Renal pelvis (tissue), 1 donor: ENCODE measurements at regions not wholly inside any gene's neighbourhood (a gene's known extent, or its start where the extent isn't known, plus 50 kb on each side); places are given as distances from the start of the nearest gene placed in this dataset.

Experiments used
- DNase-seq: peaks from one replicate; pipeline ENCODE4 v3.0.0-alpha.2; 2013

DNA sequence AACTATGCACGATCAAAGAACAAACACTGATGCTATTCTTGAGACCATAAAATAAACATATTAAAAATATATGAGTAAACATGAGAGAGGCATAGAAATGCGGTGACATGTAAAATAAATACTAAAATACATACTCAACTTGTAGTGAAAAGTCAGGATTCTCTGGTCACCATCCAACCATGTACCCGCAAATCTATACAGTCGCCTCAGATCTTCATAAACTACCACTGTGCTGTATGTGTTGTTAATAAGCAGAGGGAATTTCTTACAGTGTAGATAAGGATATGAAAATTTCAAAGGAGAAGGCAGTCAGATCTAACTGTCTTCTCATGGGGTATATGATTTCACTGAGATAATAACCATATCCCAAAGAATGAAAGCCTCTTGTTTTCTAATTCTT, 67.8 kb upstream of the FAM47B start:
- DNase-seq = no peak

DNA sequence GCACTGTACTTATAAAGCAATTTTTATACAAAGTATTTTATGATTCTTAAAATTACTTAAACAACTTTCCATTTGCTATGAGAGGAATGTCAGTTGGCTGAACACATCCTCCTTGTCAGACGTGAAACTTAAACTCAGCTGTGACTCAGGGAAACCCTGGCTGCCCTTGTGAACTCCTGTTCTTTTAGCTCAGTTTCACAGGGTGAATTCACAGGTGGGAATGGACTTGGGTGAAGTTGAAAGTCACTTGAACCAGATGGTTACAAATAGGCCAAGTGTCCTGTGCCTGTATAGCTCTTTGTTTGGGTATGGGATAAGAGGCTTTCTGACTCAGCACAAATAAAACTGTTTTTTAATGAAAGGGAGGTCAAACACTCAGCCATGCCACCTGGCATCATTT, 67.4 kb upstream of the FAM47B start:
- peak; percentile 0 for DNase-seq

DNA sequence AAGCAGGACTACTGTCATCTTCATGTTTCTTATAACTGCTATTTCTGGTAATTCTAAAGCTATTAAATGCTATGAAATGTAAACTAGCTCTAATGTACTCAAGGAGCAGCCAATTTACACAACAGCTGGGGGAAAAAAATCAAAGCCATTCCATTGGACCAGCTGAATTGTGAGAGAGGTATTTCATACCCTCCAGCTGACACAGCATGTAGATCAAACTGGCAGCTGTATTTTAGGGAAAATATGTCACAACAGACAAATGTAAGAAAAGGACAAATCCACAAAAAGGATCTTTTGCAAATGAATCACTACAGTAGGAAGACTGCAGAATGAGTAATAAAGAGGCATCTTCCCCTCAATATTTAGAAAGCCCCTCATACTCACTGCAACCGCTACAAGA, 65.2 kb upstream of the FAM47B start:
- no peak for DNase-seq

DNA sequence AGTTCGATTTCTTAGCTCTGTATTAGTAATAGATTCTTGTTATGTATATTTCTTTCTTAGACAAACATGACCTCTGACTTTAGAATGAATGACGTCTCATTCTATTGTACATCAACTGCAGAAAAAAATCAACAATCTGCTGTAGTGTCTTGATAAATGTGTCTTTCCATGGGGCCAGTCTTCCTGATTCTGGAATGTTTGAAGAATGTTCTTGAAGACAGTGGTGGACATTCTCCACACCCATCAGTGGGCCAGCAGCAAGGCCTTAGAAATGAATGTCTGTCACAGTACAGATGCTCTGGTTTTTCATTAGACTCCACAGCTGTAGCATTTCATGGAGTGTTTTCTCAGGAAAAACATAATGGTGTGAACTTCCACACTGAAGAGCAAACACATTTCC, 63.2 kb upstream of the FAM47B start:
- no peak for DNase-seq

DNA sequence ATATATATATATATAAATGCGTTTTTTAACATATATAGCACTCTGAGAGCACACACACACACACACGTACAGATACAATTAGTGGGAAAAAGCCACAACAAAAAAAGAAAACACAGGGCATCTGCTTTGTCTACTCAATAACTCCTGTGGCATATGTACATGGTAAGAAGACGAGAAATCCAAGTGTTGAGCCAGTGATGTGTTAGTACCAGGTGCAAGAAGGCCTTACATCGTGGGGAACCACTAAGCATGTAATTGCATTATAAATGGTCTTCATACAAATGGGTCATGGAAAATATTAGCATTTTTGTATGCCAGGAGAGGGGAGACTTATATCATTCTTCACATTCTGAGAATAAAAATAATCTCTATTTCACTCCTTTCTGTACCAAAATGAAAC, 62.7 kb upstream of the FAM47B start:
- no peak for DNase-seq

DNA sequence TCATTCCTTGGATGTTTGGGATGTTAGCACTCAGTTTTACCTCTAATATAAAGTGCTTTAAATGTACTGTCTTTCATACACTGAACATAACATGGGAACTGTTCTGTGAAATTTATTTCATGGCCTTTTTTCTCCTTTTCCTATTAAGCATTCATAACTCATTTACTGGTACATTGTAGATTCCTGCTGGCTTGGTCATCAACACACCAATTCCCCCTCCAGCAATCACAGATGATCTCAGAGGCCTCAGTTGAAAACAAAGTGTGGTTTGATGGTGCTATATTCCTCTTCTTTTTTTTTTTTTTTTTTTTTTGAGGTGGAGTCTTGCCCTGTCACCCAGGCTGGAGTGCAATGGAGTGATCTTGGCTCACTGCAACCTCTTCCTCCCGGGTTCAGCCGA, 61.9 kb upstream of the FAM47B start:
- no peak for DNase-seq

DNA sequence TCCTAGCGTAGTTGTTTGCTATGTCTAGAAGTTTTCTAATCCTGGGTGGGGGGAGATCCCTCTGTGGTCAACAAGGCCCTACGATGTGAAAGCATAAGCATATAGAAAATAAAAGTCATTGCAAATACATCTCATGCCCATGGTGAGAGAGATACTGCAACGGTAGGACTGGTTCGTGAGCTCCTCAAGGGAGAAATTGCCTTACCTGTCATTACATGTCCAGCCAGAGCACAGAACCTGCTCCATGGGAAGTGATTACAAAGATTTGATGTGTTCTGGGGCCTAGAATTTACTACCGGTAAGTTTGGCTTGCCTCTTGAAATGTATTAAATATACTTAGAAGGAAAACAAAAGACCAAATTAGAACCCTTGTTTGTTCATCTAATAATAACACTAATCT, 60.9 kb upstream of the FAM47B start:
- DNase-seq = no peak

DNA sequence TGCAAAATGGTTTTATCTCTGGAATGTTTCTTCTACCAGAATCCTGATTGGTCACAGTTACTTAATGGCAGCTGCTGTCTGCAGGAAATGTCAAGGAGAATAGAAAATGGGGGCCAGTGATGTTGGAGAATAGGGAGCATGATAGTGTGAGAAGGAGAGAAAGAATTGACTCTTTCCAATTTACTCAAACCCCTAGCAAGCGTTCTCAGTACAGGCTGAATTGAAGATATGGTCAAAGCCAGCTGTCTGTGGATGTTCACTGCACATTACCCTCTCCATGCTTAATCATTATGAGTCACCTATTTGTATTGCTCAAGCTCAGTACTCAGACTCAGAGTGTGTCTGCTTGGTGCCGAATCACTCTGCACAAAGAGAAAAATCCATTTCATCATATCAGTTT, 57.8 kb upstream of the FAM47B start:
- no peak for DNase-seq

DNA sequence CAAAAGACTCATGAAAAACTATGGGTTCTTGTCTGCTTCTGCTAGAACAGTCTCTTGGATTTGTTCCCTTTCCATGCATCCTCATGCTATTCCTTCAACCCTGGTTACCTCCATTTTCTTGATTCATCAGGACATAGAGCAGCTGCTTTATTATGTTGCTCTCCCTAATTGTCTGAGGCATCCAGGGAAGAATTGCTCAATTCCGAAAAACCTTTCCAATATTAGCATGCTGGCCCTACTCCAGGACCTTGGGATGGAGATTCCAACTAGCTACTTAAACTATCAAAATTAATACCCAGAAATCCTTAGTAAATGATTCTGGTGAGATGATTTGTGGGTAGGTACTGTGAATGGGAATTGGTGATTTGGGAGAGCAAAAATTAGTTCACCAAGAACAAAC, 56.6 kb upstream of the FAM47B start:
- no peak for DNase-seq

DNA sequence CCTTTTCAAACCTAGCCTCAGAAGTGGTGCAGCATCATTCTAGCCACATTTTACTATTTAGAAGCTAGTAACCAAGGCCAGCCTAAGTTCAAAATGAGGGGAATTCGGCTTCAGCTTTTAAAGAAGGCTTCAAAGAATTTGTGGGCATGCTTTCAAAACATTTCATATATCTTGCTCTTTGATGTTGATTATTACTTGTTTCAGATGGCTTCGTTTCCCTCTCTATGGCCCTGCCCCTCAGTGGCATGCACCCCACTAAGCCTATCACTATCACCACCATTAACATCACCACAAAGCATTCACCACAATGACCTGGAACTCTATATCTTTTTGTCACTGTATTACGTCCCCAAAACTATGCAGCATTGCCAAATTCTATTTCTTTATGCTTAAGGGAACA, 51.2 kb upstream of the FAM47B start:
- DNase-seq = no peak
